ENCODE measurements at regions not wholly inside any gene's neighbourhood (a gene's known extent, or its start where the extent isn't known, plus 50 kb on each side); places are given as distances from the start of the nearest gene placed in this dataset.

DNA sequence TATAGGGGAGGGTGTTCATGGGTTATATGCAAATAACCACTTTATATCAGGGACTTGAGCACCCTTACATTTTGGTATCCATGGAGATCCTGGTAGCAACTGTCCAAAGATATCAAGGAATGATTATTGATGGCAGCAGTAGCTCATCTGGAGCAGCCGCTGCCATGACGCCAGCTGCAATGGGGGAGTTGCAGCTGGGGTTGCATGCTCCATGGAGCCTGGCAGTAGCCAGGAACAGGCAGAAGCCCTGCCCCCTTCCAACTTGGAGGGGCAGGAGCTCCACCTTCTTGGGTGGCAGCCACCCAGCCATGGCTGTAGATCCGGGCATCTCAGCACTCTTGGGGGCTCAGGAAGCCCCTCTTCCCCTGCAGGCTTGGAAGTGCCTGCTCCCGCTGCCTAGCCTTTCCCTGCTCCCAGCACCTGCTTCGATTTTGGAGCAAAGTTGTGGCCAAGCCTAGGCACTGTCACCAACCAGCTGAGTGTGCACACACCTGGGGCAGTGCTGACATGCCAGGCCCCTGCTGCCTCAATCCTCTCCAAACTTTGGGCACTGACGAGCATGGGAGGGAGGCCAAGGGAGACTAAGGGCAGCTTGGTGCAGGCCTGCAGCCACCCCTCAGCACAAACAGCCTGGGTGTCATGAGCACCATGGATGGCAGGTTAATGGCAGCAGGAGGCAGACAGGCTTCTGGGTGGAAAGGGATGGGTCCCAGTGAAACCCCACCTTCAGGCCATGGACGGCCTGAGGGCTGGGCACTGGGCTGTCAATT is 235.6 kb upstream of the CSNK1A1L start:
- Histone ChIP-seq H3K4me3 (ENCODE audit: low read depth, low read length) (no peak overlapping the region), H3K27me3 (ENCODE audit: control insufficient read depth, insufficient read depth, low read length) (no peaks in the 10 kb centered on the region), H3K36me3 (ENCODE audit: control insufficient read depth, insufficient read depth, low read length) (no peaks in the 10 kb centered on the region)
- DNase-seq (ENCODE audit: low read depth) (no peak), FAIRE-seq (no peak)
- no peak for TF ChIP-seq CTCF (IDR thresholded peaks at IDR 0.05; ENCODE audit: insufficient read depth, low read length, severe bottlenecking)

DNA sequence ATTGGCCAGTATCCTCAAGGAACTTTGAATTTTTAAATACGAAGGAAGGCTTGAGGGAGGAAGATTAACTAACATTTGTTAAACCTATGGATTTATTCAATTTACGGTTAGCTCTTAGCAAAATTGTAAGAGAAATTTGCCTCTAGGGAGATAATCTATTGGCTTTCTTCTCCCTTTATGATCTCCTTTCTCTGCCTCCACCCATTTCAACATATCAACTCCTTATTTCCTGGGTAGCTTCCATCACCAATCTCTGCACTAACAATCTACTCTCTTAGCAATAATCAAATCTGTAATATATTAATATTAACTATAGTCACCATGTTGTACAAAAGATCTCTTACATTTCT is 233.9 kb upstream of the CSNK1A1L start:
- H3K36me3 ChIP-seq (ENCODE audit: control insufficient read depth, insufficient read depth, low read length): no peaks in the 10 kb centered on the region
- DNase-seq (ENCODE audit: low read depth) (no peak), FAIRE-seq (no peak)
- no peak overlapping the region for H3K4me3 ChIP-seq (ENCODE audit: low read depth, low read length)
- H3K27me3 ChIP-seq (ENCODE audit: control insufficient read depth, insufficient read depth, low read length): no peaks in the 10 kb centered on the region
- TF ChIP-seq CTCF (IDR thresholded peaks at IDR 0.05; ENCODE audit: insufficient read depth, low read length, severe bottlenecking): no peak

DNA sequence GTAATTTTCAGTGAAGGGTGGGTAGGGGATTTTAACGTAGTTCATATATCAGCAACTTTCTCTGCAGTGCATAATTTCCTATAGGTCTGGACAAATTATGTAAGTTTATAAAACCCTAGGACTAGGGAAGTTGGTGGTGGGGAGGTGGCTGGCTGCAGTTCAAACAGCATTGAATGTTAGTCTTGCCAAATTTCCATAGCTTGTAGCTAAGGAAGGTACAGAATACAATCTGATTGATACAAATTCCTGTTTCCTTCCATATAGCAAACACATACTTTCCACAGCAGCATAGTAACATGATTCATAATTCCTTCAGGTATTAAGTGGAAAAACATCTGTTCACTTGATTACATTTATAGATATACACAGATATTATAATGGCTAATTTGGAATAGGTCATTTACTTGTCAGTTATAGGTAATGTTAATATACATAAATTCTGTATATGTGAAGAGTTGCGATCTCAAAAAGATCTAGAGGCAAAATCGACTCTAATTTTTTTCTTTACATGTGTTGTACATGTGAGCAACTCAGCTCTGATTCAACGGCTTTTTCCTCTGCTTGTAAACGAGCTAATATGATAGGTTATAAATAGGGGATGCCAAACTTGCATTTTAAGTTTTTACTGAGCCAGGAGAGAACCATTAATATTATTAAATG is 233.4 kb upstream of the CSNK1A1L start:
- Histone ChIP-seq H3K4me3 (ENCODE audit: low read depth, low read length) (no peak overlapping the region), H3K36me3 (ENCODE audit: control insufficient read depth, insufficient read depth, low read length) (no peaks in the 10 kb centered on the region), H3K27me3 (ENCODE audit: control insufficient read depth, insufficient read depth, low read length) (no peaks in the 10 kb centered on the region)
- TF ChIP-seq CTCF (IDR thresholded peaks at IDR 0.05; ENCODE audit: insufficient read depth, low read length, severe bottlenecking): no peak
- DNase-seq (ENCODE audit: low read depth): no peak
- FAIRE-seq: no peak

GRCh38 chr13:37326334-37326733 is 220.9 kb upstream of the CSNK1A1L start:
- H3K4me3 ChIP-seq (ENCODE audit: low read depth, low read length): no peak overlapping the region
- no peak for FAIRE-seq
- no peak for TF ChIP-seq CTCF (IDR thresholded peaks at IDR 0.05; ENCODE audit: insufficient read depth, low read length, severe bottlenecking)
- H3K36me3 ChIP-seq (ENCODE audit: control insufficient read depth, insufficient read depth, low read length): no peaks in the 10 kb centered on the region
- no peak for DNase-seq (ENCODE audit: low read depth)
- H3K27me3 ChIP-seq (ENCODE audit: control insufficient read depth, insufficient read depth, low read length): no peaks in the 10 kb centered on the region

- no peak for TF ChIP-seq CTCF (IDR thresholded peaks at IDR 0.05; ENCODE audit: insufficient read depth, low read length, severe bottlenecking)
- FAIRE-seq (no peak), DNase-seq (ENCODE audit: low read depth) (no peak)
- Histone ChIP-seq H3K27me3 (ENCODE audit: control insufficient read depth, insufficient read depth, low read length) (no peaks in the 10 kb centered on the region), H3K36me3 (ENCODE audit: control insufficient read depth, insufficient read depth, low read length) (no peaks in the 10 kb centered on the region), H3K4me3 (ENCODE audit: low read depth, low read length) (no peak overlapping the region)
Observed at GRCh38 chr13:37319031-37319443, 213.6 kb upstream of the CSNK1A1L start.

All from bronchial epithelial cell (primary cell).